HepG2 (cell line): ENCODE measurements at regions not wholly inside any gene's neighbourhood (a gene's known extent, or its start where the extent isn't known, plus 50 kb on each side); places are given as distances from the start of the nearest gene placed in this dataset.

ENCODE experiments used
- ATAC-seq: fragments of 200-7000 bp; cut with Tn5 transposase; 3 replicates; pipeline ENCODE4 v1.9.1; 2020; ENCODE audit warnings: mild to moderate bottlenecking, moderate library complexity
- BruUV-seq: library from RNA; stranded (reverse); fragments of 400-500 nt; replicated peaks from 2 replicates; lab custom pipeline; 2021; lab: Mats Ljungman, UMichigan
- CTCF ChIA-PET: fragments of 300-600 bp; formaldehyde crosslinking; extraction: SDS; loops from one replicate; lab custom pipeline; 2021; ENCODE audit warnings: low total read pairs, inconsistent platforms, low intra/inter-chr PET ratio; lab: Yijun Ruan, JAX
- POLR2A ChIA-PET: fragments of 350-600 bp; sonication (Branson Sonifier 250); formaldehyde crosslinking; loops from one replicate; lab custom pipeline; 2020; ENCODE audit warnings: antibody characterized with exemption, inconsistent platforms; lab: Yijun Ruan, JAX
- DNase-seq: peaks from one replicate; pipeline ENCODE4 v3.0.0-alpha.2; 2015; ENCODE audit warnings: low spot score
- FAIRE-seq: peaks from 3 replicates; lab custom pipeline; 2011; peaks lifted over from hg19 to GRCh38; lab: Jason Lieb, UNC
- H2AFZ ChIP-seq: one replicate; pipeline ENCODE4 v1.6.1; 2011; ENCODE audit warnings: low read length, inconsistent platforms
- H3K27ac ChIP-seq: fragments of 300-600 bp; 3 replicates; pipeline ENCODE4 v1.8.0; 2011; ENCODE audit warnings: mixed run types, mild to moderate bottlenecking, mixed read lengths, low read length, inconsistent platforms; ENCODE audit not compliant: insufficient read depth; ENCODE audit errors: extremely low read length
- H3K27me3 ChIP-seq, 2 experiments: fragments of 200-600 bp in 1 of 2; 2 replicates in 1 of 2; 3 replicates in 1 of 2; pipeline versions ENCODE4 v1.6.0 to v1.8.0; 2011; ENCODE audit warnings: low read length in 2 of 2, mild to moderate bottlenecking in 2 of 2, moderate library complexity in 2 of 2, inconsistent platforms in 1 of 2; ENCODE audit not compliant: insufficient read depth in 2 of 2, control insufficient read depth in 1 of 2
- H3K36me3 ChIP-seq, 2 experiments: fragments of 200-600 bp in 1 of 2; replicated peaks in 1 of 2; 2 replicates in 1 of 2; 3 replicates in 1 of 2; pipeline versions ENCODE4 v1.5.1 to v1.8.0; 2011; ENCODE audit warnings: low read length in 2 of 2, inconsistent platforms in 1 of 2; ENCODE audit not compliant: insufficient read depth in 2 of 2, control insufficient read depth in 1 of 2
- H3K4me1 ChIP-seq: 2 replicates; pipeline ENCODE4 v1.5.1; 2012; ENCODE audit warnings: low read length, inconsistent platforms; ENCODE audit not compliant: insufficient read depth
- H3K4me2 ChIP-seq: 2 replicates; pipeline ENCODE4 v1.6.0; 2011; ENCODE audit warnings: low read depth, low read length, inconsistent platforms
- H3K4me3 ChIP-seq, 3 experiments: fragments of 200-600 bp in 1 of 3; sonication (generic), shearing (Covaris generic) in 1 of 3; replicated peaks in 1 of 3; 2 replicates each; pipeline ENCODE4 v1.5.1; 2011 to 2016; ENCODE audit warnings: low read length in 3 of 3, inconsistent platforms in 2 of 3, low read depth in 2 of 3, mild to moderate bottlenecking in 2 of 3, control low read depth in 1 of 3, mixed read lengths in 1 of 3; ENCODE audit not compliant: insufficient read depth in 1 of 3
- H3K79me2 ChIP-seq: one replicate; pipeline ENCODE4 v1.6.1; 2011; ENCODE audit warnings: low read length, inconsistent platforms; ENCODE audit not compliant: insufficient read depth
- H3K9ac ChIP-seq: 2 replicates; pipeline ENCODE4 v1.6.0; 2011; ENCODE audit warnings: mild to moderate bottlenecking, low read depth, low read length, inconsistent platforms; ENCODE audit not compliant: insufficient read depth
- H3K9me3 ChIP-seq: 2 replicates; pipeline ENCODE4 v1.5.1; 2012; ENCODE audit warnings: mild to moderate bottlenecking, low read length
- H4K20me1 ChIP-seq: 2 replicates; pipeline ENCODE4 v1.6.0; 2011; ENCODE audit warnings: inconsistent platforms, mild to moderate bottlenecking, low read length, moderate library complexity; ENCODE audit not compliant: insufficient read depth
- ATF7 ChIP-seq, 2 experiments: fragments of 450-650 bp in 1 of 2; sonication (generic) in 1 of 2; formaldehyde crosslinking in 1 of 2; IDR thresholded peaks; 2 replicates each; pipeline versions ENCODE4 v1.4.0 to v1.6.1; 2016 to 2020; ENCODE audit warnings: antibody characterized with exemption in 1 of 2, mild to moderate bottlenecking in 1 of 2, missing genetic modification reagents in 1 of 2
- BCLAF1 ChIP-seq: fragments of 450-650 bp; IDR thresholded peaks from 2 replicates; pipeline ENCODE4 v1.6.1; 2017; ENCODE audit warnings: mild to moderate bottlenecking
- BHLHE40 ChIP-seq: IDR thresholded peaks from 2 replicates; pipeline ENCODE4 v1.6.1; 2011; ENCODE audit warnings: low read length, improper control_type of control experiment
- HNF4A ChIP-seq: sonication (generic); formaldehyde crosslinking; IDR thresholded peaks from 2 replicates; pipeline ENCODE4 v1.4.0; 2020; ENCODE audit warnings: missing genetic modification reagents
- NRL ChIP-seq: sonication (generic); formaldehyde crosslinking; IDR thresholded peaks from 2 replicates; pipeline ENCODE4 v1.5.0; 2020; ENCODE audit warnings: missing genetic modification reagents, mild to moderate bottlenecking, moderate library complexity, borderline replicate concordance
- SALL1 ChIP-seq: sonication (generic); formaldehyde crosslinking; IDR thresholded peaks from 2 replicates; pipeline ENCODE4 v1.8.0; 2022; ENCODE audit warnings: mild to moderate bottlenecking, missing genetic modification reagents
- SMAD3 ChIP-seq: sonication (generic); formaldehyde crosslinking; IDR thresholded peaks from 2 replicates; pipeline ENCODE4 v1.4.0; 2020; ENCODE audit warnings: missing genetic modification reagents
- TCF7 ChIP-seq: sonication (generic); IDR thresholded peaks from 2 replicates; pipeline ENCODE4 v1.6.1; 2016; ENCODE audit warnings: antibody characterized with exemption, low read depth
- TCF7L2 ChIP-seq: IDR thresholded peaks from 2 replicates; pipeline ENCODE4 v1.6.1; 2011; ENCODE audit warnings: mild to moderate bottlenecking, low read depth, low read length, moderate library complexity
- ZFP37 ChIP-seq: sonication (generic); formaldehyde crosslinking; IDR thresholded peaks from 2 replicates; pipeline ENCODE4 v1.4.0; 2020; ENCODE audit warnings: missing genetic modification reagents, borderline replicate concordance
- WGBS: methylation state at CpG from one replicate; pipeline ENCODE4 v1.1.6; 2017; ENCODE audit warnings: low lambda C conversion rate; 5-methylcytosine and 5-hydroxymethylcytosine counted together
- in situ Hi-C: cut with HindIII; loops from 2 replicates; pipeline ENCODE4 v1.10.0; 2017; ENCODE audit warnings: low pct_unique_long_range_greater_than_20kb; ENCODE audit not compliant: extremely low pct_ligation_motif_present
- intact Hi-C: fragments of 100-400 bp; cut with micrococcal nuclease; formaldehyde crosslinking; loops from one replicate; pipeline ENCODE4 v1.10.0; 2022; ENCODE audit not compliant: unreplicated experiment

- no peaks in the 10 kb centered on the region for H3K9me3 ChIP-seq
- TF ChIP-seq SMAD3 (CRISPR knock-in tag) (no peak), ZFP37 (no peak), ATF7 (IDR thresholded peaks at IDR 0.05) (peak; percentile 85), ATF7 (CRISPR knock-in tag; IDR thresholded peaks at IDR 0.05) (no peak)
- in situ Hi-C loops (no loop called here), intact Hi-C loops (no loop called here)
- CTCF ChIA-PET, result no interaction called here
- FAIRE-seq (no peak), DNase-seq (no peak), ATAC-seq (no peak)
- no peak overlapping the region for H2AFZ ChIP-seq
- WGBS, result 49% methylated on average over 3 of the region's 3 CpGs
- no peaks in the 10 kb centered on the region for H4K20me1 ChIP-seq
- H3K27ac ChIP-seq, result no peak overlapping the region
- BruUV-seq, result no TSS peak
- no peaks in the 10 kb centered on the region for H3K27me3 ChIP-seq
- H3K79me2 ChIP-seq, result no peaks in the 10 kb centered on the region
- POLR2A ChIA-PET, result no interaction called here
- no peak overlapping the region for H3K9ac ChIP-seq
- no peaks in the 10 kb centered on the region for H3K36me3 ChIP-seq
- no peaks in the 10 kb centered on the region; the same call in 1 of the 2 replicates for H3K4me1 ChIP-seq
- H3K4me2 ChIP-seq, result no peak overlapping the region
- H3K4me3 ChIP-seq, result no peak overlapping the region
Measured at GRCh38 chr2:154599189-154599588, 99.3 kb upstream of the KCNJ3 start.

- ChIA-PET POLR2A (no interaction called here), CTCF (no interaction called here)
- Histone ChIP-seq H3K27ac (no peak overlapping the region), H2AFZ (no peak overlapping the region), H4K20me1 (no peaks in the 10 kb centered on the region), H3K9me3 (no peaks in the 10 kb centered on the region), H3K4me2 (no peak overlapping the region), H3K4me3 (no peak overlapping the region), H3K27me3 (no peaks in the 10 kb centered on the region), H3K4me1 (no peaks in the 10 kb centered on the region; the same call in 1 of the 2 replicates), H3K79me2 (no peaks in the 10 kb centered on the region), H3K36me3 (no peaks in the 10 kb centered on the region), H3K9ac (no peak overlapping the region)
- 20% methylated on average over 4 of the region's 4 CpGs for WGBS
- intact Hi-C loops, result no loop called here
- ATAC-seq (peak; percentile 60), DNase-seq (no peak), FAIRE-seq (no peak)
- in situ Hi-C loops, result no loop called here
- TF ChIP-seq TCF7 (peak; percentile 38; the same call in 1 of the 2 replicates), BHLHE40 (peak; percentile 20; the same call in 1 of the 2 replicates), NRL (CRISPR knock-in tag) (no peak), BCLAF1 (no peak), SALL1 (peak; percentile 29; the same call in 1 of the 2 replicates), TCF7L2 (peak; percentile 35; the same call in 1 of the 2 replicates), HNF4A (CRISPR knock-in tag) (0 out of 2 replicates have a peak, but pooled peaks have one; percentile 12)
- no TSS peak for BruUV-seq
Measured at GRCh38 chr2:154600927-154601494, 97.5 kb upstream of the KCNJ3 start.
